Gastrocnemius medialis (tissue), 4 donors: ENCODE measurements at regions not wholly inside any gene's neighbourhood (a gene's known extent, or its start where the extent isn't known, plus 50 kb on each side); places are given as distances from the start of the nearest gene placed in this dataset.

Experiments
- ATAC-seq, 2 donors: fragments of 150-250 bp; one replicate each; pipeline ENCODE4 v1.9.1; 2016
- DNase-seq, 2 donors: peaks; one replicate each; pipeline ENCODE4 v3.0.0-alpha.2; 2019
- H3K27ac ChIP-seq, 4 donors: fragments of 200-600 bp; sonication (generic); 1 replicate in 1 of 4; 2 replicates in 3 of 4; pipeline ENCODE4 v1.5.1; 2016 to 2018; ENCODE audit warnings: mild to moderate bottlenecking in 2 of 4, moderate library complexity in 1 of 4
- H3K27me3 ChIP-seq, 3 donors: fragments of 200-600 bp; sonication (generic) in 2 of 3; 1 replicate in 1 of 3; 2 replicates in 2 of 3; pipeline versions ENCODE4 v1.5.1 to v1.6.0; 2016 to 2019; ENCODE audit warnings: mild to moderate bottlenecking in 1 of 3, moderate library complexity in 1 of 3
- H3K36me3 ChIP-seq, 2 donors: fragments of 200-600 bp; sonication (generic) in 1 of 2; one replicate each; pipeline ENCODE4 v1.5.1; 2017 to 2018
- H3K4me1 ChIP-seq, 2 donors: fragments of 200-600 bp; sonication (generic) in 1 of 2; one replicate each; pipeline ENCODE4 v1.5.1; 2016 to 2017; ENCODE audit warnings: mild to moderate bottlenecking in 2 of 2
- H3K4me3 ChIP-seq, 4 donors: fragments of 200-600 bp; sonication (generic) in 3 of 4; 1 replicate in 1 of 4; 2 replicates in 3 of 4; pipeline ENCODE4 v1.5.1; 2016 to 2019; ENCODE audit warnings: mild to moderate bottlenecking in 2 of 4
- H3K9me3 ChIP-seq, 3 donors: fragments of 200-600 bp; sonication (generic) in 2 of 3; 1 replicate in 1 of 3; 2 replicates in 2 of 3; pipeline ENCODE4 v1.5.1; 2016 to 2019
- CTCF ChIP-seq, 5 experiments: fragments of 450-650 bp in 3 of 5; fragments of 200-600 bp in 2 of 5; sonication (generic) in 2 of 5; IDR thresholded peaks in 4 of 5; conservative IDR thresholded peaks in 1 of 5; 1 replicate in 4 of 5; 2 replicates in 1 of 5; pipeline ENCODE4 v1.5.1; 2016 to 2019; ENCODE audit warnings: antibody characterized with exemption in 5 of 5, mild to moderate bottlenecking in 3 of 5, moderate library complexity in 3 of 5
- POLR2A ChIP-seq, 2 donors: fragments of 450-650 bp; IDR thresholded peaks; one replicate each; pipeline ENCODE4 v1.6.1; 2017; ENCODE audit warnings: antibody characterized with exemption in 2 of 2, mild to moderate bottlenecking in 2 of 2, moderate library complexity in 2 of 2
- in situ Hi-C, 4 donors: fragments of 200-750 bp; cut with MboI; loops; one replicate each; pipeline versions ENCODE4 v1.15.0 to v1.8.0; 2017; ENCODE audit warnings: low sequenced_read_pairs in 4 of 4
- intact Hi-C: fragments of 100-400 bp; cut with DNase I; formaldehyde crosslinking; loops from one replicate; pipeline ENCODE4 v1.15.1; 2023; ENCODE audit warnings: low total_unique reads

- intact Hi-C loops (loop anchor here (5.0 kb wide), 1 partner anchor 43 kb away; no protein-coding TSS in a partner anchor), in situ Hi-C loops (no loop called here)
- Histone ChIP-seq H3K36me3 (no peaks in the 10 kb centered on the region), H3K4me3 (no peak overlapping the region), H3K9me3 (no peaks in the 10 kb centered on the region), H3K27ac (no peak overlapping the region), H3K4me1 (peaks cover 0 to 6% of the 10 kb centered on the region in 2 donors), H3K27me3 (no peaks in the 10 kb centered on the region)
- TF ChIP-seq POLR2A (IDR thresholded peaks at IDR 0.05) = no peak
- DNase-seq = no peak
- no peak for ATAC-seq
Observed at GRCh38 chr12:92529944-92530343, 172.8 kb upstream of the PLEKHG7 start.

- TF ChIP-seq POLR2A (IDR thresholded peaks at IDR 0.05) = no peak
- TF ChIP-seq CTCF (IDR thresholded peaks at IDR 0.05 in 4 of 5, conservative IDR thresholded peaks at IDR 0.05 in 1 of 5) = no peak
- H3K4me3 ChIP-seq = no peak overlapping the region
- no peak for DNase-seq
- intact Hi-C loops = loop anchor here (5.0 kb wide), 1 partner anchor 41 kb away; no protein-coding TSS in a partner anchor
- no peak for ATAC-seq
- H3K36me3 ChIP-seq = no peaks in the 10 kb centered on the region
- H3K27me3 ChIP-seq = no peaks in the 10 kb centered on the region
- no peak overlapping the region for H3K27ac ChIP-seq
- H3K4me1 ChIP-seq = peaks cover 0 to 6% of the 10 kb centered on the region in 2 donors
- no peaks in the 10 kb centered on the region for H3K9me3 ChIP-seq
- in situ Hi-C loops = no loop called here
Observed at GRCh38 chr12:92528586-92528985, 174.2 kb upstream of the PLEKHG7 start.

- in situ Hi-C loops (no loop called here), intact Hi-C loops (loop anchor here (5.0 kb wide), 1 partner anchor 41 kb away; no protein-coding TSS in a partner anchor)
- DNase-seq (no peak), ATAC-seq (no peak)
- TF ChIP-seq CTCF (IDR thresholded peaks at IDR 0.05 in 4 of 5, conservative IDR thresholded peaks at IDR 0.05 in 1 of 5) = no peak
- no peak for TF ChIP-seq POLR2A (IDR thresholded peaks at IDR 0.05)
- Histone ChIP-seq H3K27me3 (no peaks in the 10 kb centered on the region), H3K4me1 (peaks cover 0 to 1% of the 10 kb centered on the region in 2 donors), H3K4me3 (no peak overlapping the region), H3K36me3 (no peaks in the 10 kb centered on the region), H3K27ac (no peak overlapping the region), H3K9me3 (no peaks in the 10 kb centered on the region)
Observed at GRCh38 chr12:92528097-92528496, 174.7 kb upstream of the PLEKHG7 start.

GRCh38 chr12:92524489-92524888, 178.3 kb upstream of the PLEKHG7 start:
- in situ Hi-C loops (no loop called here), intact Hi-C loops (no loop called here)
- H3K4me3 ChIP-seq = no peak overlapping the region
- H3K9me3 ChIP-seq = no peaks in the 10 kb centered on the region
- H3K27me3 ChIP-seq = no peaks in the 10 kb centered on the region
- ATAC-seq (no peak), DNase-seq (no peak)
- TF ChIP-seq POLR2A (IDR thresholded peaks at IDR 0.05) (no peak), CTCF (IDR thresholded peaks at IDR 0.05 in 4 of 5, conservative IDR thresholded peaks at IDR 0.05 in 1 of 5) (no peak)
- H3K4me1 ChIP-seq = no peaks in the 10 kb centered on the region
- no peaks in the 10 kb centered on the region for H3K36me3 ChIP-seq
- H3K27ac ChIP-seq = no peak overlapping the region

GRCh38 chr12:92520511-92520910, 182.3 kb upstream of the PLEKHG7 start:
- no peak for ATAC-seq

More at GRCh38 chr12:92520511-92520910, 182.3 kb upstream of the PLEKHG7 start:
- DNase-seq = no peak
- TF ChIP-seq POLR2A (IDR thresholded peaks at IDR 0.05) = no peak
- no peak for TF ChIP-seq CTCF (IDR thresholded peaks at IDR 0.05 in 4 of 5, conservative IDR thresholded peaks at IDR 0.05 in 1 of 5)
- Histone ChIP-seq H3K4me1 (no peaks in the 10 kb centered on the region), H3K27me3 (no peaks in the 10 kb centered on the region), H3K36me3 (no peaks in the 10 kb centered on the region), H3K9me3 (no peaks in the 10 kb centered on the region), H3K27ac (no peak overlapping the region), H3K4me3 (no peak overlapping the region)
- in situ Hi-C loops = no loop called here
- intact Hi-C loops = no loop called here
